SK-N-SH (cell line): ENCODE measurements at regions not wholly inside any gene's neighbourhood (a gene's known extent, or its start where the extent isn't known, plus 50 kb on each side); places are given as distances from the start of the nearest gene placed in this dataset.

ENCODE experiments used
- CTCF ChIA-PET: fragments of 300-600, 350-600 bp; formaldehyde crosslinking; extraction: SDS; loops from one replicate; lab custom pipeline; 2021; lab: Yijun Ruan, JAX
- POLR2A ChIA-PET: fragments of 350-600 bp; sonication (Branson Sonifier 250); formaldehyde crosslinking; extraction: SDS; loops from one replicate; lab custom pipeline; 2020; ENCODE audit warnings: antibody characterized with exemption, inconsistent platforms; lab: Yijun Ruan, JAX
- DNase-seq: peaks from one replicate; pipeline ENCODE4 v3.0.0; 2012
- H2AFZ ChIP-seq: fragments of 200-600 bp; sonication (generic); 2 replicates; pipeline ENCODE4 v1.8.1; 2016; ENCODE audit warnings: antibody characterized with exemption, mild to moderate bottlenecking, low read depth
- H3F3A ChIP-seq: fragments of 200-600 bp; sonication (generic); replicated peaks from 2 replicates; pipeline ENCODE3; 2016; ENCODE audit warnings: antibody characterized with exemption, mild to moderate bottlenecking; ENCODE audit not compliant: insufficient read depth
- H3K27ac ChIP-seq, 2 experiments: fragments of 200-500 bp in 1 of 2; fragments of 200-600 bp in 1 of 2; sonication (Bioruptor generic) in 1 of 2; sonication (generic), shearing (Covaris generic) in 1 of 2; 2 replicates each; pipeline versions ENCODE4 v1.5.1 to v1.6.1; 2014 to 2016; ENCODE audit warnings: low read depth in 2 of 2, inconsistent platforms in 1 of 2, low read length in 1 of 2, mild to moderate bottlenecking in 1 of 2, mixed read lengths in 1 of 2
- H3K27me3 ChIP-seq: fragments of 200-600 bp; sonication (generic), shearing (Covaris generic); 2 replicates; pipeline ENCODE4 v1.6.1; 2016; ENCODE audit warnings: mixed run types; ENCODE audit not compliant: insufficient read depth
- H3K36me3 ChIP-seq, 2 experiments: fragments of 200-500 bp in 1 of 2; fragments of 200-600 bp in 1 of 2; sonication (Bioruptor generic) in 1 of 2; sonication (generic) in 1 of 2; replicated peaks in 1 of 2; 2 replicates each; pipeline versions ENCODE3 to v1.5.1; 2014 to 2016; ENCODE audit warnings: low read length in 1 of 2, mild to moderate bottlenecking in 1 of 2; ENCODE audit not compliant: insufficient read depth in 2 of 2, control insufficient read depth in 1 of 2
- H3K4me1 ChIP-seq, 2 experiments: fragments of 200-500 bp in 1 of 2; fragments of 200-600 bp in 1 of 2; sonication (Bioruptor generic) in 1 of 2; sonication (generic), shearing (Covaris generic) in 1 of 2; 2 replicates each; pipeline versions ENCODE4 v1.5.1 to v1.6.1; 2014 to 2016; ENCODE audit warnings: low read depth in 1 of 2, low read length in 1 of 2, mixed run types in 1 of 2; ENCODE audit not compliant: insufficient read depth in 2 of 2, control insufficient read depth in 1 of 2
- H3K4me2 ChIP-seq: fragments of 200-600 bp; sonication (generic), shearing (Covaris generic); 2 replicates; pipeline ENCODE4 v1.6.1; 2017; ENCODE audit warnings: mixed run types
- H3K4me3 ChIP-seq, 2 experiments: fragments of 200-500 bp in 1 of 2; fragments of 200-600 bp in 1 of 2; sonication (Bioruptor generic) in 1 of 2; sonication (generic), shearing (Covaris generic) in 1 of 2; 2 replicates each; pipeline versions ENCODE4 v1.5.1 to v1.8.1; 2014 to 2016; ENCODE audit warnings: low read depth in 2 of 2, inconsistent platforms in 1 of 2, low read length in 1 of 2, mild to moderate bottlenecking in 1 of 2, mixed read lengths in 1 of 2, moderate library complexity in 1 of 2
- H3K79me2 ChIP-seq: fragments of 200-600 bp; sonication (generic); 2 replicates; pipeline ENCODE4 v1.8.1; 2017; ENCODE audit warnings: mild to moderate bottlenecking; ENCODE audit not compliant: insufficient read depth
- H3K9ac ChIP-seq: fragments of 200-600 bp; sonication (generic); 2 replicates; pipeline ENCODE4 v1.6.1; 2017; ENCODE audit warnings: mixed run types
- H3K9me2 ChIP-seq: fragments of 200-600 bp; sonication (generic); 2 replicates; pipeline ENCODE4 v1.6.1; 2017; ENCODE audit warnings: mixed run types
- H3K9me3 ChIP-seq: fragments of 200-600 bp; sonication (generic); 2 replicates; pipeline ENCODE4 v1.6.1; 2017; ENCODE audit warnings: mixed run types, mild to moderate bottlenecking, moderate library complexity
- H4K20me1 ChIP-seq: fragments of 200-600 bp; sonication (generic); 2 replicates; pipeline ENCODE4 v1.6.1; 2017; ENCODE audit warnings: mild to moderate bottlenecking, mixed run types; ENCODE audit not compliant: insufficient read depth
- CHD2 ChIP-seq: fragments of 150-350 bp; IDR thresholded peaks from 2 replicates; pipeline ENCODE4 v1.6.1; 2018; ENCODE audit warnings: low read length; ENCODE audit not compliant: partially characterized antibody
- EP300 ChIP-seq, 2 experiments: IDR thresholded peaks; 2 replicates each; pipeline versions ENCODE4 v1.4.0 to v1.6.1; 2012; ENCODE audit warnings: borderline replicate concordance in 1 of 2, low read depth in 1 of 2, low read length in 1 of 2
- FOSL2 ChIP-seq: IDR thresholded peaks from 2 replicates; pipeline ENCODE4 v1.4.0; 2012; ENCODE audit warnings: low read depth, mild to moderate bottlenecking, moderate library complexity, borderline replicate concordance
- FOXJ3 ChIP-seq: sonication (generic); formaldehyde crosslinking; IDR thresholded peaks from 2 replicates; pipeline ENCODE4 v1.5.1; 2020; ENCODE audit warnings: mild to moderate bottlenecking, missing genetic modification reagents
- FOXM1 ChIP-seq: IDR thresholded peaks from 2 replicates; pipeline ENCODE4 v1.4.0; 2012; ENCODE audit warnings: low read depth, mild to moderate bottlenecking
- GABPA ChIP-seq: IDR thresholded peaks from 2 replicates; pipeline ENCODE4 v1.4.0; 2012; ENCODE audit warnings: low read depth, mild to moderate bottlenecking
- JUND ChIP-seq: IDR thresholded peaks from 2 replicates; pipeline ENCODE4 v1.4.0; 2012
- NFIC ChIP-seq: IDR thresholded peaks from 2 replicates; pipeline ENCODE4 v1.4.0; 2012; ENCODE audit warnings: borderline replicate concordance
- PBX3 ChIP-seq: IDR thresholded peaks from 2 replicates; pipeline ENCODE4; 2012
- REST ChIP-seq: IDR thresholded peaks from 2 replicates; pipeline ENCODE4 v1.6.1; 2012; ENCODE audit warnings: mild to moderate bottlenecking, low read depth, low read length, moderate library complexity
- SIN3A ChIP-seq: IDR thresholded peaks from 2 replicates; pipeline ENCODE4 v1.6.1; 2012; ENCODE audit warnings: low read depth, mild to moderate bottlenecking, low read length, moderate library complexity, borderline replicate concordance
- SMC3 ChIP-seq: IDR thresholded peaks from 2 replicates; pipeline ENCODE4 v1.6.1; 2012; ENCODE audit warnings: low read depth, low read length, improper control_type of control experiment
- TAF1 ChIP-seq: IDR thresholded peaks from 2 replicates; pipeline ENCODE4 v1.6.1; 2012; ENCODE audit warnings: low read depth, mild to moderate bottlenecking, low read length, moderate library complexity, borderline replicate concordance
- TEAD4 ChIP-seq: IDR thresholded peaks from 2 replicates; pipeline ENCODE4 v1.4.0; 2012; ENCODE audit warnings: mild to moderate bottlenecking, borderline replicate concordance; ENCODE audit not compliant: insufficient read depth
- ZBTB33 ChIP-seq: IDR thresholded peaks from 2 replicates; pipeline ENCODE4 v1.4.0; 2012; ENCODE audit warnings: low read depth, borderline replicate concordance

- no peak for TF ChIP-seq CHD2
- no peak for TF ChIP-seq FOXM1
- no peak for TF ChIP-seq EP300 (IDR thresholded peaks at IDR 0.05; ENCODE audit: borderline replicate concordance in 1 of 2, low read depth in 1 of 2, low read length in 1 of 2)
- TF ChIP-seq SIN3A, result no peak
Measured at GRCh38 chr4:188824553-188824952, 685.3 kb downstream of the TRIML1 start (continued).

- H3K79me2 ChIP-seq, result no peaks in the 10 kb centered on the region
- CTCF ChIA-PET, result no interaction called here
- TF ChIP-seq SMC3, result no peak
- no peak for TF ChIP-seq CHD2
- no peak for TF ChIP-seq GABPA
- TF ChIP-seq TEAD4, result no peak
- no peak for TF ChIP-seq REST
- no peak for TF ChIP-seq JUND
- no peak for TF ChIP-seq TAF1
- no peak for TF ChIP-seq PBX3
- no peak for TF ChIP-seq NFIC
- TF ChIP-seq FOXJ3, result no peak
- TF ChIP-seq ZBTB33, result no peak
- no peak for TF ChIP-seq FOSL2
- no peak for TF ChIP-seq EP300 (IDR thresholded peaks at IDR 0.05; ENCODE audit: borderline replicate concordance in 1 of 2, low read depth in 1 of 2, low read length in 1 of 2)
Measured at GRCh38 chr4:188826393-188826792, 687.2 kb downstream of the TRIML1 start.

More at GRCh38 chr4:188826393-188826792, 687.2 kb downstream of the TRIML1 start:
- Histone ChIP-seq H3F3A (no peaks in the 10 kb centered on the region), H2AFZ (no peak overlapping the region), H3K27me3 (no peaks in the 10 kb centered on the region), H4K20me1 (no peaks in the 10 kb centered on the region), H3K4me1 (no peaks in the 10 kb centered on the region), H3K4me2 (no peak overlapping the region), H3K9me3 (no peaks in the 10 kb centered on the region), H3K27ac (no peak overlapping the region), H3K4me3 (no peak overlapping the region), H3K9me2 (no peaks in the 10 kb centered on the region), H3K36me3 (no peaks in the 10 kb centered on the region), H3K9ac (no peak overlapping the region)
- no peak for DNase-seq
- POLR2A ChIA-PET, result no interaction called here
